Fibroblast of villous mesenchyme (primary cell): ENCODE measurements at regions not wholly inside any gene's neighbourhood (a gene's known extent, or its start where the extent isn't known, plus 50 kb on each side); places are given as distances from the start of the nearest gene placed in this dataset.

ENCODE experiments used
- DNase-seq: peaks from one replicate; pipeline ENCODE4 v3.0.0-alpha.2; 2010; ENCODE audit warnings: low read depth
- H3K4me3 ChIP-seq: 2 replicates; pipeline ENCODE4 v1.5.1; 2011; ENCODE audit warnings: low read depth, mild to moderate bottlenecking, low read length
- CTCF ChIP-seq: IDR thresholded peaks from 2 replicates; pipeline ENCODE4 v1.5.1; 2012; ENCODE audit warnings: low read depth, mild to moderate bottlenecking, low read length; ENCODE audit not compliant: insufficient read depth

GRCh38 chr4:152247271-152247975 is 288.5 kb downstream of the FBXW7 start:
- TF ChIP-seq CTCF, result no peak
- H3K4me3 ChIP-seq, result no peak overlapping the region
- no peak for DNase-seq

GRCh38 chr4:152246659-152247058 is 289.2 kb downstream of the FBXW7 start:
- DNase-seq, result no peak
- H3K4me3 ChIP-seq, result no peak overlapping the region
- no peak for TF ChIP-seq CTCF

GRCh38 chr4:152245680-152246079 is 290.2 kb downstream of the FBXW7 start:
- no peak for TF ChIP-seq CTCF
- DNase-seq, result no peak
- H3K4me3 ChIP-seq, result no peak overlapping the region

GRCh38 chr4:152244659-152245058 is 291.2 kb downstream of the FBXW7 start:
- H3K4me3 ChIP-seq, result no peak overlapping the region
- DNase-seq, result no peak
- TF ChIP-seq CTCF, result no peak

- TF ChIP-seq CTCF, result no peak
- H3K4me3 ChIP-seq, result no peak overlapping the region
- peak; percentile 43 for DNase-seq
Measured at GRCh38 chr4:152243896-152244595, 291.8 kb downstream of the FBXW7 start.

- no peak for DNase-seq
- TF ChIP-seq CTCF, result no peak
- no peak overlapping the region for H3K4me3 ChIP-seq
Measured at GRCh38 chr4:152243206-152243605, 292.7 kb downstream of the FBXW7 start.
